ENCODE measurements at regions not wholly inside any gene's neighbourhood (a gene's known extent, or its start where the extent isn't known, plus 50 kb on each side); places are given as distances from the start of the nearest gene placed in this dataset.
"Not testable (repeated sequence)": the region's sequence is repeated elsewhere in the genome, so short reads cannot be mapped to it uniquely, and the experiment has no call there.

- DNase-seq (ENCODE audit: low read depth) = not testable (repeated sequence)
Observed at GRCh38 chr19:34871911-34872310, 54.8 kb upstream of the ZNF30 start.

- no peak for DNase-seq (ENCODE audit: low read depth)
Observed at GRCh38 chr19:34867631-34868030, 59.1 kb upstream of the ZNF30 start.

- not testable (repeated sequence) for DNase-seq (ENCODE audit: low read depth)
Observed at GRCh38 chr19:34865225-34865624, 61.5 kb upstream of the ZNF30 start.

- not testable (repeated sequence) for DNase-seq (ENCODE audit: low read depth)
Observed at GRCh38 chr19:34859823-34860736, 66.6 kb upstream of the ZNF30 start.

GRCh38 chr19:34859325-34859724, 67.4 kb upstream of the ZNF30 start:
- DNase-seq (ENCODE audit: low read depth) = not testable (repeated sequence)

- no peak for DNase-seq (ENCODE audit: low read depth)
Observed at GRCh38 chr19:34856052-34856451, 70.7 kb upstream of the ZNF30 start.

- no peak for DNase-seq (ENCODE audit: low read depth)
Observed at GRCh38 chr19:34853369-34853768, 73.3 kb upstream of the ZNF30 start.

- DNase-seq (ENCODE audit: low read depth) = no peak
Observed at GRCh38 chr19:34852669-34853068, 74.0 kb upstream of the ZNF30 start.

- no peak for DNase-seq (ENCODE audit: low read depth)
Observed at GRCh38 chr19:34851277-34851804, 75.4 kb upstream of the ZNF30 start.

- no peak for DNase-seq (ENCODE audit: low read depth)
Observed at GRCh38 chr19:34847393-34847792, 74.4 kb upstream of the ZNF599 start.

GRCh38 chr19:34844277-34844676, 71.3 kb upstream of the ZNF599 start:
- no peak for DNase-seq (ENCODE audit: low read depth)

GRCh38 chr19:34841780-34842179, 68.8 kb upstream of the ZNF599 start:
- no peak for DNase-seq (ENCODE audit: low read depth)

GRCh38 chr19:34838753-34839431, 65.9 kb upstream of the ZNF599 start:
- no peak for DNase-seq (ENCODE audit: low read depth)

GRCh38 chr19:34838248-34838647, 65.2 kb upstream of the ZNF599 start:
- DNase-seq (ENCODE audit: low read depth) = peak; percentile 17

- DNase-seq (ENCODE audit: low read depth) = peak; percentile 24
Observed at GRCh38 chr19:34837262-34837661, 64.2 kb upstream of the ZNF599 start.

GRCh38 chr19:34835631-34836351, 62.8 kb upstream of the ZNF599 start:
- no peak for DNase-seq (ENCODE audit: low read depth)

- no peak for DNase-seq (ENCODE audit: low read depth)
Observed at GRCh38 chr19:34834472-34835061, 61.6 kb upstream of the ZNF599 start.

- DNase-seq (ENCODE audit: low read depth) = no peak
Observed at GRCh38 chr19:34832581-34833112, 59.6 kb upstream of the ZNF599 start.

GRCh38 chr19:34831714-34832113, 58.7 kb upstream of the ZNF599 start:
- no peak for DNase-seq (ENCODE audit: low read depth)

GRCh38 chr19:34828156-34828555, 55.1 kb upstream of the ZNF599 start:
- no peak for DNase-seq (ENCODE audit: low read depth)

GRCh38 chr19:34825212-34825611, 52.2 kb upstream of the ZNF599 start:
- DNase-seq (ENCODE audit: low read depth) = no peak

- DNase-seq (ENCODE audit: low read depth) = no peak
Observed at GRCh38 chr19:34824686-34825085, 51.7 kb upstream of the ZNF599 start.

Measured in CMK (cell line).